ENCODE measurements at regions not wholly inside any gene's neighbourhood (a gene's known extent, or its start where the extent isn't known, plus 50 kb on each side); places are given as distances from the start of the nearest gene placed in this dataset.
"Not testable (repeated sequence)": the region's sequence is repeated elsewhere in the genome, so short reads cannot be mapped to it uniquely, and the experiment has no call there.

DNA sequence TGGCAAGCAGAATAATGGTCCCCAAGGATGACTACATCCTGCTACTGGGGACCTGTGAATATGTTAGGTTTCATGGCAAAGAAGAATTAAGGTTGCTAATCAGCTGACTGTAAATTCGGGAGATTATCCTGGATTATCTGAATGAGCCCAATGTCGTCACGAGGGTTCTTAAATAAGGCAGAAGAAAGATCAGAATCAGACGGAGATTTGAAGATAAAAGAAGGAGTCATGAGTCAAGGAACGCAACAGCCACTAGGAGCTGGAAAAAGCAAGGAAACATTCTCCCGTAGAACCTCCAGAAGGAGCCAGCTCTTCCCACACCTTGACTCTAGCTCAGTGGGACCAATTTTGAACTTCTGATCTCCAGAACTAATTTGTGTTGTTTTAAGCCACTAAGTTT lies 82.9 kb upstream of the APBB1IP start:
- DNase-seq (ENCODE audit: low spot score) = no peak

DNA sequence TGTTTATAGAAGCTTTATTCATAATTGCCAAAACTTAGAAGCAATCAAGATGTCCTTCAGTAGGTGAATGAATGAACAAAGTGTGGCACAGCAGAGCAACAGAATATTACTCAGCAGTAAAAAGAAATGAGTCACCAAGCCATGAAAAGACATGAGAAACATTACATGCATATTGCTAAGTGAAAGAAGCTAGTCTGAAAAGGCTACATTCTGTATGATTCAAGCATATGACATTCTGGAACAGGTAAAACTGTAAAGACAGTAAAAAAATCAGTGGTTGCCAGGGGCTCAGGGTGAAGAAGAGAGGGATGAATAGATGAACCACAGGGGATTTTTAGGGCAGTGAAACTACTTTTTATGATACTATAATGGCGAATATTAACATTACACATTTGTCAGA lies 80.9 kb upstream of the APBB1IP start:
- DNase-seq (ENCODE audit: low spot score) = no peak

DNA sequence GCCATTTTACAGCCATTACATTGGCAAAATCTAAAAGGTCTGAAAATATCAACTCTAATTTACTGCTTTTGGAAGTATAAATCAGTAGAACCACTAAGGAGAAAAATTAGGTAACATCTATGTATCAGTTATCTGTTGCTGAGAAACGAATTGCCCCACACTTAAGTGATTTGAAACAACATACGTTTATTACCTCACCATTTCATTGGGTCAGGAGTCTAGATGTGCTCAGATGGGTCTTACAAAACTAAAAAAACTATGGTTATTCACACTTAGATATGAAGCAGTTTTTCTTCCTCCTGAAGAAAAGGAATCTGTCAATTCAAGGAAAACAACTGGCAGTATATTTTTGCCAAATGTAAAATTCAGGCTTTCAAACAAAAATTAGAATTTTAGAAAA lies 80.1 kb upstream of the APBB1IP start:
- no peak for DNase-seq (ENCODE audit: low spot score)

DNA sequence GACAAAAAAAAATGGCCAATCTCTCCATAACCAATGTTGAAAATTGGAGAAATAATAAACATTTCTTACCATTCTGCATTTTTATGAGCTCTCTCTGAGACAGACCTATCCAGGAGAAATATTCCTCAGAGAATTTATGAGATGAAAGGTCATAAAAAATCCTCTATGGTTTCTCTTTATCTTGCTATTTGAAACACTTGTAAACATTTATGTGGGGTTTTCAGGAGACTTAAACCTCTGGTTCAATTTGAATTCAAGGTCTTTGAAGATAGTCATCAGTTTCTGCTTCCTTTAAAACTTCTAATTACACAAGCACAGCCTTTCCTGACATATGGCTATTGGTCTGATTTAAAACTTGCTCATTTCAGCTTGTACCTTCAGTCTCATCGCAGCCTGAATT lies 78.5 kb upstream of the APBB1IP start:
- no peak for DNase-seq (ENCODE audit: low spot score)

DNA sequence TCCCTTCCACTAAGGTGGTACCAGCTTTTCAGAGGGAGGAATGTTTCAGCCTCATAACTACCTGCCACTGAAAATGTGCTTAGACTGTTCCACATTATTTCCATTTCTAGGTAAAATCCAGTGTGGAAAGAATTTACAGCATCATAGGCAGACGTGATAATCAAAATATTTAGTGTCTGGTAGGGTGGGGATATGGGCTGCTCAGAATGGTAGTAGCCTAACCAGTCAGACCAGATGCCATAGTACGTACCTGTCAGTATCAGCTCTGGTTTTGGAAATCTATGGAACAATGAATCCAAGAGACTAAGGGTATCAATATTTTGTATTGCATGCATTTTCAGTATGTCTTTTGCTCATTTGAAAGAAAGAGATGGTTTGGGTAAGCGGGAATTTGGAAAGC lies 76.8 kb upstream of the APBB1IP start:
- DNase-seq (ENCODE audit: low spot score) = no peak

DNA sequence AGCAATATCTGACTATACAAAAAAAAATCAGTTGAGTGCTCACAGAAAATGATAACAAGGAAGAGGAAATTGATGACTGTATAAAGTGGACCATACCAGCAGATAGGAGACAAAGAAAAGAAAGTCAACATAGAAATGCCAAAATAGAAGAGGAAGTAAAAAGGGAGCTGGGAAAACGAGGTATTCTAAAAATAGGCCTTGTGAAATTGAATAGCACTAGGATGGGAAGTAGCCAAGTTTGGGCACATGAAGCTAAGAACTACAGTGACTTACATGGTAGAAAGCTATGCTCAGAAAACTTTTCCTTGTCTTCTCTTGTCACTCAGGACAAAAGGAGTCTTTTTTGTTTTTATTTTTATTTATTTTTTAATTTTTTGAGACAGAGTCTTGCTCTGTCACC lies 76.2 kb upstream of the APBB1IP start:
- DNase-seq (ENCODE audit: low spot score) = no peak

DNA sequence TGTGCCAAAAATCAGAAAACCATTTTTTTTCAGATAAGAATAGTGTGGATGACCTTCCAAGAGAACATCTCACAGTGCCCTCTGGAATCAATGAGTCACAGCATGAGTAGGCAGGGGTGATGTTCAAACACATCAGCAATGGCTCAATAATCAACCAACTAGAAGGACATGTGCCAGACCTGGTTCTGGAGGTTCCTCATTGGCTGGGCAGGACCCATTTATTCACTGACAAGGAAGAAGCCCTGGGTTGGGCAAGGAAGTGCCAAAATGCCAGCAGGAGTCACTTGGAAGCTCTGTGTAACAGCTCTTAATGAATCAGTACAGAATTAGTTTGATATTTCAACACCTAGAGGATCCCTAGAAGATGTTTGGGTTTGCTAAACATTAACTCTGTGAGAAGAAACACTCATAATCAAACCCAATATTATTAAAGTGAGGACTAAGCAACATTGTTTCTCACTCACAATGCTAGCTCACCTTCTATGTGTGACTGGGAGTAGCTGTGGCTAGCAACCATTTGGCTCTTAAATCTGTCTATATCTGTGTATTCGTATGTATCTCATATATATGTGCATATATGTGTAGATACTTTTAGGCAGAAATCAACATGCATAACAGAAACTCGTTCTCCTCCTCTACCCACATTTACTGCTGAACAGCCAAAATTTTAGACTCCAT lies 72.3 kb upstream of the APBB1IP start:
- DNase-seq (ENCODE audit: low spot score) = no peak

DNA sequence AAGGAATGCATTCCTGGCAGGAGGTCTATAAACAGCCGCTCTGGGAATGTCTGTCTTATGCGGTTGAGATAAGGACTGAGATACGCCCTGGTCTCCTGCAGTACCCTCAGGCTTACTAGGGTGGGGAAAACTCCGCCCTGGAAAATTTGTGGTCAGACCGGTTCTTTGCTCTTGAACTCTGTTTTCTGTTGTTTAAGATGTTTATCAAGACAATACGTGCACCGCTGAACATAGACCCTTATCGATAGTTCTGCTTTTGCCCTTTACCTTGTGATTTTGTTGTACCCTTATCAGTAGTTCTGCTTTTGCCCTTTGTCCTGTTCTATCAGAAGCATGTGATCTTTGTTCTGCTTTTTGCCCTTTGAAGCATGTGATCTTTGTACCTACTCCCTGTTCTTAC lies 71.1 kb upstream of the APBB1IP start:
- not testable (repeated sequence) for DNase-seq (ENCODE audit: low spot score)

DNA sequence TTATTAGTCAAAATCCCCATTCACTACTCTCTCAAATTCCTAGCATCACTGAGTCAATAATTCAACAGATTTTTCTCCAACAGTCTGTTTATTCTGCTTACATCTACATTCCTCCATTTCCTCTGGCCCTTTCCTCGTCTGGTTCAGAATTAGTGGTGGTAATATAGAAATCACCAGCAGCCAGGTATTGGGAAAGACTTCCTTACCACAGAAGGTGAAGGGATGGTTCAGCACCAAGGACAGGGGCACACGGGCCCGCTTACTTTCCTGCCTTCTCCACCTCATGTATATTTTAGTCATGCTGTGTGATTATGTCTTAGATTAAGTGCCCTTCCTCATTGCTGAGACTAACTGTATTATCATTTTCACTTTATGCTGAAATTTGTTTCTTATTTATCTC lies 70.4 kb upstream of the APBB1IP start:
- peak; percentile 6 for DNase-seq (ENCODE audit: low spot score)

DNA sequence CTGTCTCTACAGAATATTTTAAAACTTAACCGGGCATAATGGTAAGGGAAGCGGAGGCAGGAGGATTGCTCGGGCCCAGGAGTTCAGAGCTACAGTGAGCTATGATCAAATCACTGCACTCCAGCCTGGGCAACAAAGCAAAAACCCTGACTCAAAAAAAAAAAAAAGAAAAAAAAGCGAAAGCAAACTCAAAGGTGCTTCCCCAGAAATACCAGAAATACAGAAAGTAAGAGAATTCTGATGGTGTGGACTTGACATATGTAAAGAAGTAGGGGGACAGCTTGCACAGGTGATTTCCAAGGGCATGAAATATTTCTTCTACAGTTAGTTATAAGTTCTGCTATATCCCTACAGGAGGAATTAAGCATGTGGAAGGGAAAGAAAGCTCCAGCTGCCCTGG lies 69.7 kb upstream of the APBB1IP start:
- DNase-seq (ENCODE audit: low spot score) = no peak

DNA sequence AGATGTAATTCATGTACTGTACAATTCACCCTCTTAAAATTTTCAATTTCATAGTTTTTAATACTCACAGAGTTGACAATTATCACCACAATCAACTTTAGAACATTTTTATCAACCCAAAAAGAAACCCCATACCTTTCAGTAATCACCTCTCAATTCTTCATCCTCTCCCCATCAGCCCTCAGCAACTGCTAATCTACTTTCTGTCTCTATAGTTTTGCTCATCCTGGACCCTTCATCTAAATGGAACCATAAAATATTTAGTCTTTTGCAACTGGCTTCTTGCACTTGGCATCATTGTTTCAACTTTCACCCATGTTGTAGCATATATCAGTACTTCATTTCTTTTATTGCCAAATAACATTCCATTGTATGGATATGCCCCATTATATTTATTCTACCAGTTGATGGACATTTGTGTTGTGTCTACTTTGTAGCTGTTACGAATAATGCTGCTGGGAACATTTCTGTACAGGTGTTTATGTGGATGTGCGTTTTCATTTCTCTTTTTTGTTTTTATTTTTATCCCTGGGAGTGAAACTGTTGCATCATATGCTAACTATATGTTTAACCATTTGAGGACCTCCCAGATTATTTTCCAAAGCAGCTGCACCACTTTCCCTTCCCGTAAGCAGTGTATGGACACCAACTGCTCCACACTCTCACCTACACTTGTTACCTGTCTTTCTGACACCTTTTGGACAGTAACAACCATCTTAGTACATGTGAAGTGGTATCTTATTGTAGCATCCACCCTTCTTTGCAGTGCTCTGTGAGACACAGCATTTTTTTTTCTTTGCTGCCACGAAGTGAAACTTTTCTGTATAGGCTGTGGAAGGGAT lies 65.4 kb upstream of the APBB1IP start:
- no peak for DNase-seq (ENCODE audit: low spot score)

DNA sequence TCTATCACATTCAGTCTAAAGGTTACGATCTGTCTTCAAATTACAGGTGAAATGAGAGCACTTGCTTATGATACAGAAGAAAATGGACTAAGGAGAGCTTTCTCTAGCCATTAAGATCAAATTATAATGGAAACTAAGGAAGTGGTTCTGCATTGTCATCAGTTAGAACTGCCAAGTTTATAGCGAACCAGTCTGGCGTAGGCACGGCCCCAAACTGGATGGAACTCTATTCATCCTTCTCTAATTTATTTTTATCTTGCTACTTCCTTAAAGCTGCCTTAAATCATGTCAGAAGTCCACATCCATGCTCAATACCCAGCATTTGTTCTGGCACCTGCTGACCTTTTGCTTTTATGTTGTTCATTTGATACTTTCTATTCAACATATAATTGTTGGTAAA lies 63.7 kb upstream of the APBB1IP start:
- no peak for DNase-seq (ENCODE audit: low spot score)

DNA sequence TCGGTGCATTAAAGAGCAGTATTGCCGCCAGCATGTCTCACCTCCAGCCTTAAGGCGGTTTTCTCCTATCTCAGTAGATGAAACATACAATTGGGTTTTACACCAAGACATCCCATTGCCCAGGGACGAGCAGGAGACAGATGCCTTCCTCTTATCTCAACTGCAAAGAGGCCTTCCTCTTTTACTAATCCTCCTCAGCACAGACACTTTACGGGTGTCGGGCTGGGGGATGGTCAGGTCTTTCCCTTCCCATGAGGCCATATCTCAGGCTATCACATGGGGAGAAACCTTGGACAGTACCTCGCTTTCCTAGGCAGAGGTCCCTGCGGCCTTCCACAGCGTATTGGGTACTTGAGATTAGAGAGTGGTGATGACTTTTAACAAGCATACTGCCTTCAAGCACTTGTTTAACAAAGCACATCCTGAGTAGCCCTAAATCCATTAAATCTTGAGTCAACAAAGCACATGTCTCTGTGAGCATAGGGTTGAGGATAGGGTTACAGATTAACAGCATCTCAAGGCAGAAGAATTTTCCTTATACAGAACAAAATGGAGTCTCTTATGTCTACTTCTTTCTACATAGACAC lies 60.8 kb upstream of the APBB1IP start:
- not testable (repeated sequence) for DNase-seq (ENCODE audit: low spot score)

DNA sequence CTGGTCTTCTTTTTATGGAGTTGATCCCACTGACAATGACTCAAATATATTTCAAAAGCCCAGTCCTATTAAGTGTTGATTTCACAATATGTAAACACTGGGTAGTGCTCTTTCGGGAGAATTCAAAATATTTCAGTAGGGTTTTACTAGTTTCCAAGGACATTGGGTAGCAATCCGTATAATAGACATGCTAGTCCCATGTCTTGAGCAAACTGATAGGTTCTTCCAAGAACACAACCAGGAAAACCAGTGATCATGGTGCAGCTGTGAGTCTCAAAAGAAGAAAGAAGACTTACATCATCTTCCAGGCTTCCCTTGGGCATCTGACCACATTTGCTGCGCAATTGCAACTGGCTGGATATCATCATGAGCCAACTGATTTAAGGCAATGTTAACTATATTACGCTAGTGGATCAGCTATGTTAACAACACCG lies 59.3 kb upstream of the APBB1IP start:
- DNase-seq (ENCODE audit: low spot score) = no peak

DNA sequence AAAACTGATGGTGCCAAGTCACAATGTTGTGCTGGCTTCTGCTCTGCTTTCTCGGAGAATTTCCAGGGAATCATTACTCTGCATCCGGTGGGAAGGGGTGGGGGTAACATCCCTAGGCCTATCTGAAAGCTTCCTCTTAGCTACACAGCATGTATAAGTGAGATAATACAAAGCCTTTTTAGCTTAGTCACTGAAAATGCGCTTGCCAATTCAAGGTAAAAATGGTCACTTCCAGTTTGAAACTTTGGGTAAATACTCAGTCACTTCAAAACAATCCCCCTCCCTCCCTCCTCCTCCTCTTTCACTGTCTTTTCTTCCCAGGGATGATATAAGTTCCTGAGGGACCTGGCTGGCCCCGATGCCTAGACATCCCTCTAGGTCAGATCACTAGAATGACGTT lies 57.3 kb upstream of the APBB1IP start:
- DNase-seq (ENCODE audit: low spot score) = no peak

DNA sequence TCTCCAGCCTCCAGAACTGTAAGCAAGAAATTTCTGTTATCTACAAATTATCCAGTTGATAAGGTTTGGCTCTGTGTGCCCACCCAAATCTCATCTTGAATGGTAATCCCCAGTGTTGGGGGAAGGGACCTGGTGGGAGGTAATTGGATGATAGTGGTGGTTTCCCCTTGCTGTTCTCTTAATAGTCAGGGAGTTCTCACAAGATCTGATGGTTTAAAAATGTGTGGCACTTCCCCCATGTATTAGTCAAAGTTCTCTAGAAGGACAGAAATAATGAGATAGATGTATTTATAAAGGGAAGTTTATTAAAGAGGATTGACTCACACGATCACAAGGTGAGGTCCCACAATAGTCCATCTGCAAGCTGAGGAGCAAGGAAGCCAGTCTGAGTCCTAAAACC lies 56.2 kb upstream of the APBB1IP start:
- DNase-seq (ENCODE audit: low spot score) = no peak

DNA sequence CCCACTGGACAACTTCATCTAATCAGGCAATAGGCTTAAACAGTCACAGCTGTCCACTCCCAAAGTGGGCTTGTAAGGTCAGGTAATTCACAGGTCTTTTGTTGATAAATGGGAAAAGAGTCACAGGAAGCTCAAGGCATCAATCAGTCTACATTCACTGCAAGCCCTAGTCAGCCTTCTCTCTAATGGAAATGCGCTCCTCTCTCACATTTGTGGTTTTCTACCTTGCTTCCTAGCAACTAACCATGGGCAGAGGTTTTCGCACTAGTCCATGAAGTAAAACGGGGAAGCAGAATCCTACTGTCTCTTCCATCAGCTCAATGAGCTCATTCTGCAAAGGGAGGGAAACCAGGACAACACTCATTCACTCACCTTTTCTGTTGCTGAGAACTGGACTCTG lies 53.5 kb upstream of the APBB1IP start:
- DNase-seq (ENCODE audit: low spot score) = no peak

DNA sequence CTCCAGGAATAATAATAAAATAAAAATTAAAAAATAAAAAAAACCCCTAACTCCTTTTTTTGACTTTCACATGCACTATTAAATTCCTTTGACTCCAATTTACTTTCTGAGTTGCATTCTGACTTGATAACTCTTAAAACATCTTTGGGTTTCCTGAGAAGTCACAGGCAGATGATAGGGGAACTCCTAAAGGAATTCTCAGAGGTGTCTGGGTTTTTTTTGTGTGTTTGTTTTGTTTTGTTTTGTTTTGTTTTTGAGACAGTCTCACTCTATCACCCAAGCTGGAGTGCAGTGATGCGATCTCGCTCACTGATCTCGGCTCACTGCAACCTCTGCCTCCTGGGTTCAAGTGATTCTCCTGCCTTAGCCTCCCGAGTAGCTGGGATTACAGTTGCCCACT lies 52.7 kb upstream of the APBB1IP start:
- DNase-seq (ENCODE audit: low spot score) = no peak

DNA sequence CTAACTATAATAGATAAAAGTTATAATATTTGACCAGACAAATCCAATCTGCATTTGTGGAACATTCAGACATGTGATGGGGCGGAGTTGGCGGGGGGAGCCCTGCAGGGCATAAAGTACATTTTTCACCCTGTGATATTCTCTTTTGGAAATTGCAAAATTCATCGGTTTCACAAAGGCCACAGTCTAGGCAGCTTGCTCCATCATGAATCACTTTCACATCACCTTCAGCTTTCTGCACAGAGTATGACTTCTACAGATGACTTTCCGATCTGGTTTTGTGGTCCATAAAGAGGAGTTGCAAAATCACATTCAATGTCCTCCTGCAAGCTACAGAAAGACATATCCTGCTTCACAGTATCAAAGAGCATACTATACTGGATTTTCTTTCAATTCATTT lies 51.4 kb upstream of the APBB1IP start:
- no peak for DNase-seq (ENCODE audit: low spot score)
